ENCODE measurements at regions not wholly inside any gene's neighbourhood (a gene's known extent, or its start where the extent isn't known, plus 50 kb on each side); places are given as distances from the start of the nearest gene placed in this dataset.

- no peak for FAIRE-seq
- DNase-seq (ENCODE audit: insufficient read length, low spot score) = no peak
- TF ChIP-seq POLR2A (IDR thresholded peaks at IDR 0.05; ENCODE audit: low read depth, low read length) = no peak
Measured at GRCh38 chr14:97931273-97931672, 1134.1 kb downstream of the VRK1 start.

- FAIRE-seq (no peak), DNase-seq (ENCODE audit: insufficient read length, low spot score) (no peak)
- no peak for TF ChIP-seq POLR2A (IDR thresholded peaks at IDR 0.05; ENCODE audit: low read depth, low read length)
Measured at GRCh38 chr14:97942921-97943320, 1145.7 kb downstream of the VRK1 start.

- TF ChIP-seq POLR2A (IDR thresholded peaks at IDR 0.05; ENCODE audit: low read depth, low read length) = no peak
- no peak for FAIRE-seq
- no peak for DNase-seq (ENCODE audit: insufficient read length, low spot score)
Measured at GRCh38 chr14:97943619-97944018, 1146.4 kb downstream of the VRK1 start.

GRCh38 chr14:97944380-97944779, 1147.2 kb downstream of the VRK1 start:
- FAIRE-seq = no peak
- TF ChIP-seq POLR2A (IDR thresholded peaks at IDR 0.05; ENCODE audit: low read depth, low read length) = no peak
- no peak for DNase-seq (ENCODE audit: insufficient read length, low spot score)

- DNase-seq (ENCODE audit: insufficient read length, low spot score) = no peak
- no peak for FAIRE-seq
- TF ChIP-seq POLR2A (IDR thresholded peaks at IDR 0.05; ENCODE audit: low read depth, low read length) = no peak
Measured at GRCh38 chr14:97945631-97946030, 1148.4 kb downstream of the VRK1 start.

- TF ChIP-seq POLR2A (IDR thresholded peaks at IDR 0.05; ENCODE audit: low read depth, low read length) = no peak
- no peak for DNase-seq (ENCODE audit: insufficient read length, low spot score)
- no peak for FAIRE-seq
Measured at GRCh38 chr14:97946240-97946639, 1149.1 kb downstream of the VRK1 start.

GRCh38 chr14:97946641-97947040, 1149.5 kb downstream of the VRK1 start:
- no peak for TF ChIP-seq POLR2A (IDR thresholded peaks at IDR 0.05; ENCODE audit: low read depth, low read length)
- no peak for DNase-seq (ENCODE audit: insufficient read length, low spot score)
- no peak for FAIRE-seq

- no peak for FAIRE-seq
- no peak for DNase-seq (ENCODE audit: insufficient read length, low spot score)
- no peak for TF ChIP-seq POLR2A (IDR thresholded peaks at IDR 0.05; ENCODE audit: low read depth, low read length)
Measured at GRCh38 chr14:97948841-97949240, 1151.7 kb downstream of the VRK1 start.

GRCh38 chr14:97956581-97957340, 1159.6 kb downstream of the VRK1 start:
- FAIRE-seq (no peak), DNase-seq (ENCODE audit: insufficient read length, low spot score) (no peak)
- no peak for TF ChIP-seq POLR2A (IDR thresholded peaks at IDR 0.05; ENCODE audit: low read depth, low read length)

- no peak for FAIRE-seq
- DNase-seq (ENCODE audit: insufficient read length, low spot score) = no peak
- TF ChIP-seq POLR2A (IDR thresholded peaks at IDR 0.05; ENCODE audit: low read depth, low read length) = no peak
Measured at GRCh38 chr14:97959251-97959650, 1162.1 kb downstream of the VRK1 start.

- FAIRE-seq (no peak), DNase-seq (ENCODE audit: insufficient read length, low spot score) (no peak)
- no peak for TF ChIP-seq POLR2A (IDR thresholded peaks at IDR 0.05; ENCODE audit: low read depth, low read length)
Measured at GRCh38 chr14:97960436-97960835, 1163.3 kb downstream of the VRK1 start.

- TF ChIP-seq POLR2A (IDR thresholded peaks at IDR 0.05; ENCODE audit: low read depth, low read length) = no peak
- DNase-seq (ENCODE audit: insufficient read length, low spot score) (no peak), FAIRE-seq (no peak)
Measured at GRCh38 chr14:97970222-97970621, 1173.0 kb downstream of the VRK1 start.

- no peak for FAIRE-seq
Measured at GRCh38 chr14:97975216-97975615, 1178.0 kb downstream of the VRK1 start.

GRCh38 chr14:97975962-97976361, 1178.8 kb downstream of the VRK1 start:
- TF ChIP-seq POLR2A (IDR thresholded peaks at IDR 0.05; ENCODE audit: low read depth, low read length) = no peak
- no peak for FAIRE-seq

More at GRCh38 chr14:97975216-97975615, 1178.0 kb downstream of the VRK1 start:
- TF ChIP-seq POLR2A (IDR thresholded peaks at IDR 0.05; ENCODE audit: low read depth, low read length) = no peak
- no peak for DNase-seq (ENCODE audit: insufficient read length, low spot score)

GRCh38 chr14:97976861-97977260, 1179.7 kb downstream of the VRK1 start:
- DNase-seq (ENCODE audit: insufficient read length, low spot score) = no peak
- no peak for TF ChIP-seq POLR2A (IDR thresholded peaks at IDR 0.05; ENCODE audit: low read depth, low read length)
- FAIRE-seq = no peak

More at GRCh38 chr14:97975962-97976361, 1178.8 kb downstream of the VRK1 start:
- no peak for DNase-seq (ENCODE audit: insufficient read length, low spot score)

Data from H54 (cell line).